ENCODE measurements at regions not wholly inside any gene's neighbourhood (a gene's known extent, or its start where the extent isn't known, plus 50 kb on each side); places are given as distances from the start of the nearest gene placed in this dataset.

DNA sequence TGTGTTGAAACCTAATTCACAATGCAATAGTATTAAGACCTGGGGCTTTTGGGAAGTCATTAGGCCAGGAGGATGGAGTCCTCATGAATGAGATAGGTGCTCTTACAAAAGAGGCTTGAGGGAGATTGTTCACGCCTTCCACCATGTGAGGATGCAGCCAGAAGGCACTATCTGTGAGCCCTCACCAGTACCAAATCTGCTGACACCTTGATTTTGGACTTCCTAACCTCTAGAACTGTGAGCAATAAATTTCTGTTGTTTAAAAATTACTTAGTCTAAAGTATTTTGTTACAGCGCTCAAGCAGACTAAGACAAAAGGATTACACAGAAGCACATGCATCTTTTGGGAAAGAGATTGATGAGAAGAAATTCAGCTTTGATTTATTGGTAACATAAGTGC lies 232.9 kb upstream of the NR4A3 start:
- TF ChIP-seq, protein P1, sequence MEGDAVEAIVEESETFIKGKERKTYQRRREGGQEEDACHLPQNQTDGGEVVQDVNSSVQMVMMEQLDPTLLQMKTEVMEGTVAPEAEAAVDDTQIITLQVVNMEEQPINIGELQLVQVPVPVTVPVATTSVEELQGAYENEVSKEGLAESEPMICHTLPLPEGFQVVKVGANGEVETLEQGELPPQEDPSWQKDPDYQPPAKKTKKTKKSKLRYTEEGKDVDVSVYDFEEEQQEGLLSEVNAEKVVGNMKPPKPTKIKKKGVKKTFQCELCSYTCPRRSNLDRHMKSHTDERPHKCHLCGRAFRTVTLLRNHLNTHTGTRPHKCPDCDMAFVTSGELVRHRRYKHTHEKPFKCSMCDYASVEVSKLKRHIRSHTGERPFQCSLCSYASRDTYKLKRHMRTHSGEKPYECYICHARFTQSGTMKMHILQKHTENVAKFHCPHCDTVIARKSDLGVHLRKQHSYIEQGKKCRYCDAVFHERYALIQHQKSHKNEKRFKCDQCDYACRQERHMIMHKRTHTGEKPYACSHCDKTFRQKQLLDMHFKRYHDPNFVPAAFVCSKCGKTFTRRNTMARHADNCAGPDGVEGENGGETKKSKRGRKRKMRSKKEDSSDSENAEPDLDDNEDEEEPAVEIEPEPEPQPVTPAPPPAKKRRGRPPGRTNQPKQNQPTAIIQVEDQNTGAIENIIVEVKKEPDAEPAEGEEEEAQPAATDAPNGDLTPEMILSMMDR (IDR thresholded peaks at IDR 0.05), result no peak
- no peak for TF ChIP-seq POLR2A (IDR thresholded peaks at IDR 0.05)
- TF ChIP-seq EP300 (IDR thresholded peaks at IDR 0.05), result no peak
